Type B pancreatic cell (in vitro differentiated cells): ENCODE measurements at regions not wholly inside any gene's neighbourhood (a gene's known extent, or its start where the extent isn't known, plus 50 kb on each side); places are given as distances from the start of the nearest gene placed in this dataset. TPM values are rescaled to one million over a fixed set of nuclear protein-coding genes. Genes with fewer than 3 reads are reported as not detected.

Experiments
- DNase-seq: peaks from one replicate; pipeline ENCODE4 v3.0.0; 2021; ENCODE audit warnings: mixed read lengths; ENCODE audit not compliant: unreplicated experiment; ENCODE audit errors: extremely low spot score
- H3K27ac Mint-ChIP-seq: 2 replicates; pipeline ENCODE4 v1.8.0; 2021; ENCODE audit warnings: mild to moderate bottlenecking, mixed read lengths
- H3K27me3 Mint-ChIP-seq: 2 replicates; pipeline ENCODE4 v1.8.0; 2021; ENCODE audit warnings: mixed read lengths
- H3K36me3 Mint-ChIP-seq: 2 replicates; pipeline ENCODE4 v1.8.0; 2021; ENCODE audit warnings: mixed read lengths
- H3K4me1 Mint-ChIP-seq: one replicate; pipeline ENCODE4 v1.8.0; 2021; ENCODE audit warnings: mixed read lengths; ENCODE audit not compliant: unreplicated experiment
- H3K4me3 Mint-ChIP-seq: 2 replicates; pipeline ENCODE4 v1.8.0; 2021; ENCODE audit warnings: mild to moderate bottlenecking, mixed read lengths
- H3K9me3 Mint-ChIP-seq: 2 replicates; pipeline ENCODE4 v1.8.0; 2021; ENCODE audit warnings: mixed read lengths
- CTCF ChIP-seq: fragments of 200-600 bp; sonication (generic); conservative IDR thresholded peaks from 2 replicates; pipeline ENCODE4 v1.5.0; 2021; ENCODE audit warnings: antibody characterized with exemption, mild to moderate bottlenecking
- microRNA-seq: library from miRNA; unstranded; fragments of <30 nt; microRNA quantifications from one replicate; pipeline ENCODE4, GENCODE V29; 2020

- H3K9me3 Mint-ChIP-seq, result no peaks in the 10 kb centered on the region
- no peak for DNase-seq
- H3K36me3 Mint-ChIP-seq, result no peaks in the 10 kb centered on the region
- no peaks in the 10 kb centered on the region for H3K27me3 Mint-ChIP-seq
- peaks cover 7% of the 10 kb centered on the region for H3K4me1 Mint-ChIP-seq
- TF ChIP-seq CTCF, result no peak
- H3K4me3 Mint-ChIP-seq, result no peak overlapping the region
- H3K27ac Mint-ChIP-seq, result no peak overlapping the region
These were observed 87.1 kb downstream of the DIRAS2 start for GRCh38 chr9:90555351-90556057.

GRCh38 chr9:90556897-90557675 is 85.5 kb downstream of the DIRAS2 start:
- Mint-ChIP-seq H3K9me3 (no peaks in the 10 kb centered on the region), H3K36me3 (no peaks in the 10 kb centered on the region), H3K4me3 (no peak overlapping the region), H3K27ac (no peak overlapping the region), H3K27me3 (no peaks in the 10 kb centered on the region), H3K4me1 (peaks cover 7% of the 10 kb centered on the region)
- DNase-seq, result no peak
- no peak for TF ChIP-seq CTCF

- TF ChIP-seq CTCF, result no peak
- H3K4me3 Mint-ChIP-seq, result no peak overlapping the region
- H3K27ac Mint-ChIP-seq, result no peak overlapping the region
- peaks cover 7% of the 10 kb centered on the region for H3K4me1 Mint-ChIP-seq
- no peaks in the 10 kb centered on the region for H3K9me3 Mint-ChIP-seq
- H3K27me3 Mint-ChIP-seq, result no peaks in the 10 kb centered on the region
- no peaks in the 10 kb centered on the region for H3K36me3 Mint-ChIP-seq
- no peak for DNase-seq
These were observed 83.2 kb downstream of the DIRAS2 start for GRCh38 chr9:90559075-90560073.

Small RNAs in the stretch of these regions (microRNA-seq; reads per million reads assigned to microRNA genes)
- not detected for gene MIR4290
